ENCODE measurements at regions not wholly inside any gene's neighbourhood (a gene's known extent, or its start where the extent isn't known, plus 50 kb on each side); places are given as distances from the start of the nearest gene placed in this dataset.

GRCh38 chr6:74642101-74642500 is 563.8 kb downstream of the COL12A1 start:
- Mint-ChIP-seq H3K27me3 (no peaks in the 10 kb centered on the region), H3K36me3 (ENCODE audit: insufficient read depth) (no peaks in the 10 kb centered on the region), H3K4me3 (ENCODE audit: low read depth) (no peak overlapping the region), H3K27ac (no peak overlapping the region), H3K4me1 (ENCODE audit: low read depth) (peaks cover 9% of the 10 kb centered on the region), H3K9me3 (ENCODE audit: low read depth) (no peaks in the 10 kb centered on the region)
- no peak for TF ChIP-seq CTCF (IDR thresholded peaks at IDR 0.05; ENCODE audit: unreplicated experiment)
- no peak for DNase-seq (ENCODE audit: low spot score, unreplicated experiment)

- Mint-ChIP-seq H3K27ac (no peak overlapping the region), H3K9me3 (ENCODE audit: low read depth) (no peaks in the 10 kb centered on the region), H3K27me3 (no peaks in the 10 kb centered on the region), H3K4me1 (ENCODE audit: low read depth) (no peaks in the 10 kb centered on the region), H3K36me3 (ENCODE audit: insufficient read depth) (no peaks in the 10 kb centered on the region), H3K4me3 (ENCODE audit: low read depth) (no peak overlapping the region)
- TF ChIP-seq CTCF (IDR thresholded peaks at IDR 0.05; ENCODE audit: unreplicated experiment) = no peak
- DNase-seq (ENCODE audit: low spot score, unreplicated experiment) = no peak
These were observed 567.4 kb downstream of the COL12A1 start for GRCh38 chr6:74638412-74638811.

- H3K9me3 Mint-ChIP-seq (ENCODE audit: low read depth) = peaks cover 6% of the 10 kb centered on the region
- DNase-seq (ENCODE audit: low spot score, unreplicated experiment) = no peak
- TF ChIP-seq CTCF (IDR thresholded peaks at IDR 0.05; ENCODE audit: unreplicated experiment) = no peak
- no peak overlapping the region for H3K27ac Mint-ChIP-seq
- no peaks in the 10 kb centered on the region for H3K36me3 Mint-ChIP-seq (ENCODE audit: insufficient read depth)
- no peaks in the 10 kb centered on the region for H3K4me1 Mint-ChIP-seq (ENCODE audit: low read depth)
- H3K4me3 Mint-ChIP-seq (ENCODE audit: low read depth) = no peak overlapping the region
- H3K27me3 Mint-ChIP-seq = no peaks in the 10 kb centered on the region
These were observed 573.5 kb downstream of the COL12A1 start for GRCh38 chr6:74632196-74632875.

GRCh38 chr6:74631564-74631963 is 574.3 kb downstream of the COL12A1 start:
- H3K27ac Mint-ChIP-seq = no peak overlapping the region
- H3K9me3 Mint-ChIP-seq (ENCODE audit: low read depth) = peaks cover 6% of the 10 kb centered on the region
- no peaks in the 10 kb centered on the region for H3K27me3 Mint-ChIP-seq
- H3K36me3 Mint-ChIP-seq (ENCODE audit: insufficient read depth) = no peaks in the 10 kb centered on the region
- no peak for TF ChIP-seq CTCF (IDR thresholded peaks at IDR 0.05; ENCODE audit: unreplicated experiment)
- H3K4me1 Mint-ChIP-seq (ENCODE audit: low read depth) = no peaks in the 10 kb centered on the region
- DNase-seq (ENCODE audit: low spot score, unreplicated experiment) = no peak
- H3K4me3 Mint-ChIP-seq (ENCODE audit: low read depth) = no peak overlapping the region

- Mint-ChIP-seq H3K36me3 (ENCODE audit: insufficient read depth) (peaks cover 5% of the 10 kb centered on the region), H3K27me3 (no peaks in the 10 kb centered on the region), H3K9me3 (ENCODE audit: low read depth) (peaks cover 27% of the 10 kb centered on the region), H3K4me1 (ENCODE audit: low read depth) (no peaks in the 10 kb centered on the region), H3K4me3 (ENCODE audit: low read depth) (no peak overlapping the region), H3K27ac (no peak overlapping the region)
- no peak for DNase-seq (ENCODE audit: low spot score, unreplicated experiment)
- TF ChIP-seq CTCF (IDR thresholded peaks at IDR 0.05; ENCODE audit: unreplicated experiment) = no peak
These were observed 579.6 kb downstream of the COL12A1 start for GRCh38 chr6:74626288-74626687.
